IMR-90 (cell line): ENCODE measurements at regions not wholly inside any gene's neighbourhood (a gene's known extent, or its start where the extent isn't known, plus 50 kb on each side); places are given as distances from the start of the nearest gene placed in this dataset.

ENCODE experiments used
- ATAC-seq: fragments of 200-7000 bp; cut with Tn5 transposase; 2 replicates; pipeline ENCODE4 v1.9.1; 2020; ENCODE audit warnings: low read depth, mild to moderate bottlenecking, moderate library complexity
- BruUV-seq: library from RNA; stranded (reverse); fragments of 400-500 nt; replicated peaks from 2 replicates; lab custom pipeline; 2021; lab: Mats Ljungman, UMichigan
- CTCF ChIA-PET: fragments of 300-600 bp; formaldehyde crosslinking; extraction: SDS; loops from one replicate; lab custom pipeline; 2021; ENCODE audit warnings: antibody characterized with exemption; lab: Yijun Ruan, JAX
- POLR2A ChIA-PET: fragments of 300-600 bp; sonication (Branson Sonifier 250); formaldehyde crosslinking; loops from one replicate; lab custom pipeline; 2022; ENCODE audit warnings: antibody characterized with exemption; ENCODE audit not compliant: unreplicated experiment; lab: Charles Lee
- DNase-seq: peaks from one replicate; pipeline ENCODE4 v3.0.0; 2013
- H2AFZ ChIP-seq: replicated peaks from 2 replicates; pipeline ENCODE3; 2013; ENCODE audit warnings: low read length, mild to moderate bottlenecking; ENCODE audit not compliant: poor library complexity
- H2AK5ac ChIP-seq: 2 replicates; pipeline ENCODE4 v1.6.1; 2013; ENCODE audit warnings: low read depth, low read length, inconsistent platforms
- H2AK9ac ChIP-seq: replicated peaks from 2 replicates; pipeline ENCODE3; 2013; ENCODE audit warnings: mild to moderate bottlenecking, low read depth, low read length, moderate library complexity; ENCODE audit not compliant: poor library complexity
- H2BK120ac ChIP-seq: 2 replicates; pipeline ENCODE4 v1.6.1; 2013; ENCODE audit warnings: low read depth, low read length, inconsistent platforms
- H2BK15ac ChIP-seq: 3 replicates; pipeline ENCODE4 v1.6.1; 2013; ENCODE audit warnings: low read depth, low read length, inconsistent platforms
- H2BK20ac ChIP-seq: 2 replicates; pipeline ENCODE4 v1.6.1; 2013; ENCODE audit warnings: low read depth, mild to moderate bottlenecking, inconsistent platforms, low read length, moderate library complexity
- H2BK5ac ChIP-seq: 2 replicates; pipeline ENCODE4 v1.6.1; 2013; ENCODE audit warnings: mild to moderate bottlenecking, low read depth, low read length, inconsistent platforms; ENCODE audit not compliant: poor library complexity, severe bottlenecking
- H3K14ac ChIP-seq: replicated peaks from 2 replicates; pipeline ENCODE4 v1.6.1; 2013; ENCODE audit warnings: low read depth, low read length, inconsistent platforms
- H3K18ac ChIP-seq: 2 replicates; pipeline ENCODE4 v1.6.1; 2013; ENCODE audit warnings: low read depth, low read length, control low read depth
- H3K23ac ChIP-seq: 2 replicates; pipeline ENCODE4 v1.6.1; 2013; ENCODE audit warnings: low read depth, low read length, inconsistent platforms
- H3K27ac ChIP-seq: 2 replicates; pipeline ENCODE4 v1.5.1; 2013; ENCODE audit warnings: mild to moderate bottlenecking, control low read depth, low read length; ENCODE audit not compliant: insufficient read depth
- H3K27me3 ChIP-seq: 2 replicates; pipeline ENCODE4 v1.6.1; 2013; ENCODE audit warnings: low read length; ENCODE audit not compliant: control insufficient read depth, insufficient read depth
- H3K36me3 ChIP-seq: 2 replicates; pipeline ENCODE4 v1.6.1; 2013; ENCODE audit warnings: low read length, mixed read lengths; ENCODE audit not compliant: control insufficient read depth, insufficient read depth
- H3K4ac ChIP-seq: 2 replicates; pipeline ENCODE4 v1.6.1; 2013; ENCODE audit warnings: low read depth, low read length, inconsistent platforms
- H3K4me1 ChIP-seq: 2 replicates; pipeline ENCODE4 v1.6.1; 2013; ENCODE audit warnings: low read length, mixed read lengths; ENCODE audit not compliant: control insufficient read depth, insufficient read depth
- H3K4me2 ChIP-seq: 2 replicates; pipeline ENCODE4 v1.6.1; 2013; ENCODE audit warnings: low read depth, mild to moderate bottlenecking, control low read depth, low read length, moderate library complexity
- H3K4me3 ChIP-seq: 2 replicates; pipeline ENCODE4 v1.5.1; 2013; ENCODE audit warnings: low read depth, mild to moderate bottlenecking, control low read depth, low read length, moderate library complexity; ENCODE audit not compliant: insufficient read depth
- H3K56ac ChIP-seq: 2 replicates; pipeline ENCODE4 v1.6.1; 2013; ENCODE audit warnings: low read length, inconsistent platforms; ENCODE audit not compliant: insufficient read depth; ENCODE audit errors: extremely low read depth
- H3K79me1 ChIP-seq, 2 experiments: 2 replicates each; pipeline ENCODE4 v1.6.1; 2013; ENCODE audit warnings: low read length in 2 of 2, inconsistent platforms in 1 of 2, low read depth in 1 of 2
- H3K9ac ChIP-seq: 2 replicates; pipeline ENCODE4 v1.6.1; 2013; ENCODE audit warnings: low read depth, low read length, control low read depth
- H3K9me1 ChIP-seq: 2 replicates; pipeline ENCODE4 v1.6.1; 2013; ENCODE audit warnings: low read length, inconsistent platforms; ENCODE audit not compliant: insufficient read depth
- H3K9me3 ChIP-seq: 2 replicates; pipeline ENCODE4 v1.6.1; 2013; ENCODE audit warnings: low read length; ENCODE audit not compliant: control insufficient read depth, insufficient read depth
- H4K20me1 ChIP-seq: 2 replicates; pipeline ENCODE4 v1.6.1; 2013; ENCODE audit warnings: low read length, inconsistent platforms; ENCODE audit not compliant: insufficient read depth
- H4K5ac ChIP-seq: 2 replicates; pipeline ENCODE4 v1.6.1; 2013; ENCODE audit warnings: mild to moderate bottlenecking, low read depth, low read length, control low read depth
- H4K8ac ChIP-seq, 2 experiments: 2 replicates each; pipeline ENCODE4 v1.6.1; 2013; ENCODE audit warnings: low read depth in 2 of 2, low read length in 2 of 2, control low read depth in 1 of 2, inconsistent platforms in 1 of 2
- H4K91ac ChIP-seq: 2 replicates; pipeline ENCODE4 v1.6.1; 2013; ENCODE audit warnings: low read depth, low read length, inconsistent platforms; ENCODE audit not compliant: insufficient read depth
- BHLHE40 ChIP-seq: fragments of 150-350 bp; IDR thresholded peaks from 2 replicates; pipeline ENCODE4 v1.6.1; 2016; ENCODE audit warnings: mild to moderate bottlenecking, low read depth, low read length
- FOS ChIP-seq: fragments of 150-350 bp; IDR thresholded peaks from 2 replicates; pipeline ENCODE4 v1.6.1; 2016; ENCODE audit warnings: low read depth, low read length
- RCOR1 ChIP-seq: IDR thresholded peaks from 2 replicates; pipeline ENCODE4 v1.6.1; 2012; ENCODE audit warnings: mild to moderate bottlenecking, low read length, improper control_type of control experiment; ENCODE audit not compliant: insufficient replicate concordance
- WGBS, 2 experiments: methylation state at CpG; one replicate each; pipeline versions ENCODE4 v1.1.5 to v1.1.7; 2013; ENCODE audit warnings: missing lambda C conversion rate in 2 of 2; ENCODE audit not compliant: insufficient read length in 1 of 2; ENCODE audit errors: extremely low coverage in 2 of 2; 5-methylcytosine and 5-hydroxymethylcytosine counted together
- dilution Hi-C: fragments of 300-500 bp; cut with HindIII; formaldehyde crosslinking; loops from one replicate; pipeline ENCODE4 v1.14.3; 2018; ENCODE audit warnings: low sequenced_read_pairs; ENCODE audit not compliant: unreplicated experiment
- in situ Hi-C: fragments of 300-500 bp; cut with MboI; formaldehyde crosslinking; loops from 3 replicates; pipeline ENCODE4 v1.14.3; 2019; ENCODE audit warnings: low sequenced_read_pairs, inconsistent platforms, mixed read lengths
- intact Hi-C: fragments of 100-400 bp; cut with micrococcal nuclease; formaldehyde crosslinking; loops from 2 replicates; pipeline ENCODE4 v1.10.0; 2022

DNA sequence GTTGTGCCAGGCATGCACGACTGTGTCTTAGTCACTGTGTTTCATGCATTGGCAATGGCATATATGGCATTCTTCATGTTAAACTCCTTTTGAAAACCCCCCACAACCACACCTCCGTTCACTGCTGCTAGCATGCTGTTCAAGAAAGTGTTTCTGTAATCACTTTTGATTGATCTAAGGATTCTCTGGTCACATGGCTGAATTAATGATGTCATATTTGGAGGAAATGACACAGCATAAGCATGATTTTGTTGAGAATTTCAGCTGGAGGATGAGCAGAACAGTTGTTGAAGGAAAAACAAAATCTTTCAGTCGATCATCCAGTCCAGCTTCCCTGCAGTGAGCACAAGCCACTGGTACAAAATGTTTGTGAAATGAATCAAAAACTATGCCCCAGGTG lies 203.5 kb upstream of the ECI2 start:
- no peak for ATAC-seq
- H4K91ac ChIP-seq, result no peak overlapping the region
- no peaks in the 10 kb centered on the region; the same call in 1 of the 2 replicates for H3K9me3 ChIP-seq
- dilution Hi-C loops, result no loop called here
- no peak overlapping the region for H2BK5ac ChIP-seq
- intact Hi-C loops, result no loop called here
- no peak overlapping the region for H3K23ac ChIP-seq
- no peak overlapping the region for H2BK15ac ChIP-seq
- BruUV-seq, result no TSS peak
- no peak overlapping the region for H3K56ac ChIP-seq
- TF ChIP-seq FOS (no peak), RCOR1 (no peak), BHLHE40 (no peak)
- ChIA-PET POLR2A (interaction anchor here (0.6 kb wide), 1 partner anchor 46 kb away, joined by 4 read pairs; no protein-coding TSS in a partner anchor), CTCF (no interaction called here)
- no peaks in the 10 kb centered on the region for H4K20me1 ChIP-seq
- no peaks in the 10 kb centered on the region for H3K36me3 ChIP-seq
- H3K4ac ChIP-seq, result no peak overlapping the region
- H2AFZ ChIP-seq, result no peak overlapping the region
- no peak overlapping the region for H3K18ac ChIP-seq
- no peak for DNase-seq
- in situ Hi-C loops, result no loop called here
- H3K4me3 ChIP-seq, result no peak overlapping the region
- 70% methylated on average over 2 of the region's 3 CpGs; no CpG with 5 or more reads in 1 of the 2 experiments for WGBS, 2 experiments
- H3K9ac ChIP-seq, result no peak overlapping the region
- no peak overlapping the region for H4K5ac ChIP-seq
- no peaks in the 10 kb centered on the region; the same call in 1 of the 2 replicates for H3K27me3 ChIP-seq
- H2BK120ac ChIP-seq, result no peak overlapping the region
- no peak overlapping the region for H3K27ac ChIP-seq
- no peak overlapping the region for H3K4me2 ChIP-seq
- no peak overlapping the region for H3K14ac ChIP-seq
- H2BK20ac ChIP-seq, result no peak overlapping the region
- no peak overlapping the region for H2AK9ac ChIP-seq
- no peak overlapping the region for H2AK5ac ChIP-seq
- H3K79me1 ChIP-seq, result no peaks in the 10 kb centered on the region
- no peaks in the 10 kb centered on the region for H3K9me1 ChIP-seq
- no peaks in the 10 kb centered on the region for H3K4me1 ChIP-seq
- H4K8ac ChIP-seq, result no peak overlapping the region
